ENCODE measurements at regions not wholly inside any gene's neighbourhood (a gene's known extent, or its start where the extent isn't known, plus 50 kb on each side); places are given as distances from the start of the nearest gene placed in this dataset.
A peak's percentile ranks its signal among the peaks of the same experiment; 100 is the strongest.
"Not testable (repeated sequence)": the region's sequence is repeated elsewhere in the genome, so short reads cannot be mapped to it uniquely, and the experiment has no call there.

- not testable (repeated sequence) for DNase-seq
Measured at GRCh38 chr4:69013933-69014332, 62.3 kb upstream of the UGT2A3 start.

GRCh38 chr4:69017986-69018385 is 66.4 kb upstream of the UGT2A3 start:
- not testable (repeated sequence) for DNase-seq

- DNase-seq = not testable (repeated sequence)
Measured at GRCh38 chr4:69019538-69020461, 68.2 kb upstream of the UGT2A3 start.

- DNase-seq = not testable (repeated sequence)
Measured at GRCh38 chr4:69020462-69020807, 68.8 kb upstream of the UGT2A3 start.

GRCh38 chr4:69025191-69025998 is 70.9 kb upstream of the UGT2B7 start:
- DNase-seq = peak; percentile 5

GRCh38 chr4:69025999-69026387 is 70.3 kb upstream of the UGT2B7 start:
- no peak for DNase-seq

GRCh38 chr4:69026974-69027373 is 69.3 kb upstream of the UGT2B7 start:
- no peak for DNase-seq

GRCh38 chr4:69030326-69030725 is 65.9 kb upstream of the UGT2B7 start:
- DNase-seq = no peak

- no peak for DNase-seq
Measured at GRCh38 chr4:69032847-69033638, 63.2 kb upstream of the UGT2B7 start.

GRCh38 chr4:69034315-69034740 is 61.9 kb upstream of the UGT2B7 start:
- DNase-seq = not testable (repeated sequence)

- DNase-seq = no peak
Measured at GRCh38 chr4:69038582-69038981, 57.7 kb upstream of the UGT2B7 start.

- no peak for DNase-seq
Measured at GRCh38 chr4:69039071-69039470, 57.2 kb upstream of the UGT2B7 start.

- DNase-seq = no peak
Measured at GRCh38 chr4:69044247-69044646, 52.0 kb upstream of the UGT2B7 start.

Measured in retina (tissue), 1 donor.